Endothelial cell of umbilical vein (primary cell): ENCODE measurements at regions not wholly inside any gene's neighbourhood (a gene's known extent, or its start where the extent isn't known, plus 50 kb on each side); places are given as distances from the start of the nearest gene placed in this dataset.

Experiments
- BruUV-seq: library from RNA; stranded (reverse); fragments of 400-500 nt; replicated peaks from 2 replicates; lab custom pipeline; 2021; lab: Mats Ljungman, UMichigan
- CTCF ChIA-PET: fragments of 300-600, 350-600 bp; sonication (Branson Sonifier 250); formaldehyde crosslinking; loops from one replicate; lab custom pipeline; 2021; ENCODE audit warnings: antibody characterized with exemption, inconsistent platforms; lab: Charles Lee
- POLR2A ChIA-PET: fragments of 300-600, 350-600 bp; sonication (Branson Sonifier 250); formaldehyde crosslinking; loops from one replicate; lab custom pipeline; 2021; ENCODE audit warnings: antibody characterized with exemption, inconsistent platforms; lab: Charles Lee
- DNase-seq: peaks from one replicate; pipeline ENCODE4 v3.0.0-alpha.2; 2011; ENCODE audit warnings: low read depth, low spot score
- FAIRE-seq: peaks from 2 replicates; lab custom pipeline; 2011; peaks lifted over from hg19 to GRCh38; lab: Jason Lieb, UNC
- H2AFZ ChIP-seq: 2 replicates; pipeline ENCODE4 v1.6.0; 2012; ENCODE audit warnings: low read depth, low read length, control low read depth, inconsistent platforms
- H3K27ac ChIP-seq: 2 replicates; pipeline ENCODE4 v1.5.1; 2011; ENCODE audit warnings: low read depth, mild to moderate bottlenecking, control low read depth, low read length, moderate library complexity; ENCODE audit not compliant: insufficient read depth
- H3K27me3 ChIP-seq, 2 experiments: 2 replicates each; pipeline versions ENCODE4 v1.6.0 to v1.6.1; 2011; ENCODE audit warnings: low read length in 2 of 2, mixed read lengths in 1 of 2; ENCODE audit not compliant: control insufficient read depth in 2 of 2, insufficient read depth in 2 of 2
- H3K36me3 ChIP-seq, 2 experiments: 2 replicates in 1 of 2; 3 replicates in 1 of 2; pipeline ENCODE4 v1.5.1; 2011; ENCODE audit warnings: low read length in 2 of 2, mild to moderate bottlenecking in 1 of 2, moderate library complexity in 1 of 2; ENCODE audit not compliant: control insufficient read depth in 2 of 2, insufficient read depth in 2 of 2; ENCODE audit errors: extremely low read depth in 1 of 2
- H3K4me1 ChIP-seq: 3 replicates; pipeline ENCODE4 v1.5.1; 2011; ENCODE audit warnings: mild to moderate bottlenecking, low read length; ENCODE audit not compliant: control insufficient read depth, insufficient read depth; ENCODE audit errors: extremely low read depth
- H3K4me2 ChIP-seq: 2 replicates; pipeline ENCODE4 v1.6.1; 2011; ENCODE audit warnings: low read length, control low read depth, mixed read lengths; ENCODE audit not compliant: insufficient read depth
- H3K4me3 ChIP-seq, 3 experiments: fragments of 200-600 bp in 1 of 3; sonication (generic), shearing (Covaris generic) in 1 of 3; replicated peaks in 1 of 3; 2 replicates each; pipeline ENCODE4 v1.5.1; 2011 to 2016; ENCODE audit warnings: control low read depth in 3 of 3, low read length in 3 of 3, mild to moderate bottlenecking in 2 of 3, inconsistent platforms in 1 of 3, low read depth in 1 of 3, moderate library complexity in 1 of 3; ENCODE audit not compliant: insufficient read depth in 1 of 3
- H3K79me2 ChIP-seq: 2 replicates; pipeline ENCODE4 v1.6.0; 2012; ENCODE audit warnings: low read length, inconsistent platforms; ENCODE audit not compliant: control insufficient read depth, insufficient read depth
- H3K9ac ChIP-seq: replicated peaks from 2 replicates; pipeline ENCODE3; 2011; ENCODE audit warnings: low read length, control low read depth; ENCODE audit not compliant: insufficient read depth; ENCODE audit errors: extremely low read depth
- H3K9me1 ChIP-seq: replicated peaks from 3 replicates; pipeline ENCODE4 v1.6.0; 2011; ENCODE audit warnings: mild to moderate bottlenecking, low read length; ENCODE audit not compliant: control insufficient read depth, insufficient read depth; ENCODE audit errors: extremely low read depth
- H3K9me3 ChIP-seq: replicated peaks from 2 replicates; pipeline ENCODE4 v1.5.1; 2012; ENCODE audit warnings: low read length, inconsistent platforms; ENCODE audit not compliant: control insufficient read depth, insufficient read depth
- H4K20me1 ChIP-seq: replicated peaks from 2 replicates; pipeline ENCODE3; 2011; ENCODE audit warnings: mild to moderate bottlenecking, low read length; ENCODE audit not compliant: control insufficient read depth, insufficient read depth; ENCODE audit errors: extremely low read depth
- EZH2 ChIP-seq: IDR thresholded peaks from 2 replicates; pipeline ENCODE4 v1.6.1; 2012; ENCODE audit warnings: borderline replicate concordance, low read depth, mild to moderate bottlenecking, moderate library complexity, low read length, inconsistent platforms; ENCODE audit not compliant: severe bottlenecking
- FOS ChIP-seq: IDR thresholded peaks from 2 replicates; pipeline ENCODE4 v1.6.1; 2011; ENCODE audit warnings: mild to moderate bottlenecking, low read length, moderate library complexity, borderline replicate concordance; ENCODE audit not compliant: insufficient read depth
- GATA2 ChIP-seq: IDR thresholded peaks from 2 replicates; pipeline ENCODE4 v1.7.0; 2011; ENCODE audit warnings: low read depth, mild to moderate bottlenecking, moderate library complexity, mixed read lengths, low read length; ENCODE audit not compliant: insufficient read length, insufficient read depth
- JUN ChIP-seq: IDR thresholded peaks from 2 replicates; pipeline ENCODE4 v1.6.1; 2011; ENCODE audit warnings: borderline replicate concordance, low read depth; ENCODE audit not compliant: insufficient read length, insufficient read depth
- MYC ChIP-seq: IDR thresholded peaks from one replicate; pipeline ENCODE4 v1.6.1; 2011; ENCODE audit warnings: mild to moderate bottlenecking, low read depth, low read length
- POLR2A ChIP-seq: IDR thresholded peaks from 2 replicates; pipeline ENCODE4 v1.6.1; 2012; ENCODE audit warnings: low read depth, mild to moderate bottlenecking, control low read depth, low read length
- POLR2AphosphoS5 ChIP-seq: IDR thresholded peaks from 2 replicates; pipeline ENCODE4 v1.6.1; 2012; ENCODE audit warnings: low read depth, mild to moderate bottlenecking, control low read depth, low read length, moderate library complexity; ENCODE audit not compliant: insufficient read depth
- dilution Hi-C: fragments of 300-500 bp; cut with MboI; formaldehyde crosslinking; loops from one replicate; pipeline ENCODE4 v1.15.0; 2019; ENCODE audit warnings: low sequenced_read_pairs; ENCODE audit not compliant: extremely low pct_ligation_motif_present
- intact Hi-C: fragments of 100-400 bp; cut with micrococcal nuclease; formaldehyde crosslinking; loops from one replicate; pipeline ENCODE4 v1.10.0; 2022
- TF ChIP-seq, protein P1 (sequence below), 2 donors: IDR thresholded peaks; 1 replicate in 1 of 2; 2 replicates in 1 of 2; pipeline ENCODE4 v1.5.1; 2011; ENCODE audit warnings: low read length in 2 of 2, mild to moderate bottlenecking in 2 of 2, moderate library complexity in 2 of 2, control low read depth in 1 of 2, inconsistent platforms in 1 of 2, low read depth in 1 of 2; ENCODE audit not compliant: insufficient read depth in 1 of 2; ENCODE audit errors: extremely low read depth in 1 of 2
- TF ChIP-seq, protein P2 (sequence below): IDR thresholded peaks from 2 replicates; pipeline ENCODE4 v1.6.1; 2011; ENCODE audit not compliant: insufficient read depth, insufficient read length

DNA sequence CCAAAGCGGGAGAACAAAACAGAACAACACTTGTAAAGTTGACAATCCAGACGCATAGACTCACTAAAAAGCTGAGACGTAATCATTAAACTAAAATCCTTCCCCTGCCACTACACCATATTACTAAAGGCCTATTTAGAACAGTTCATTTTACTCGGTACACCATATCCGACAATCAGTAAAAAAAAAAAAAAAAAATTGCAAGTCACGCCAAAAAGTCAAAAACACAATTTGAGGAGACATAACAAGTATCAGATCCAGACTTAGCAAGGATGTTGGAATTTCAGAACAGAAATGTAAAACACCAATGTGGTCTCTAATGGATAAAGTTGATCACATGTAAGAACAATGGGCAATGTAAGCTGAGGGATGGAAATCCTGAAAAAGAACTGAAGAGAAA, 1899.4 kb downstream of the STIM2 start:
- Histone ChIP-seq H3K36me3 (no peaks in the 10 kb centered on the region), H3K27ac (no peak overlapping the region), H3K4me1 (no peaks in the 10 kb centered on the region), H3K27me3 (no peaks in the 10 kb centered on the region), H2AFZ (no peak overlapping the region), H3K9me3 (no peaks in the 10 kb centered on the region), H3K4me2 (no peak overlapping the region), H3K9me1 (no peaks in the 10 kb centered on the region), H4K20me1 (no peaks in the 10 kb centered on the region), H3K4me3 (no peak overlapping the region), H3K9ac (no peak overlapping the region), H3K79me2 (no peaks in the 10 kb centered on the region)
- TF ChIP-seq POLR2A, result no peak
- no peak for TF ChIP-seq MYC
- no peak for TF ChIP-seq EZH2
- no peak for TF ChIP-seq FOS
- TF ChIP-seq, protein P1, sequence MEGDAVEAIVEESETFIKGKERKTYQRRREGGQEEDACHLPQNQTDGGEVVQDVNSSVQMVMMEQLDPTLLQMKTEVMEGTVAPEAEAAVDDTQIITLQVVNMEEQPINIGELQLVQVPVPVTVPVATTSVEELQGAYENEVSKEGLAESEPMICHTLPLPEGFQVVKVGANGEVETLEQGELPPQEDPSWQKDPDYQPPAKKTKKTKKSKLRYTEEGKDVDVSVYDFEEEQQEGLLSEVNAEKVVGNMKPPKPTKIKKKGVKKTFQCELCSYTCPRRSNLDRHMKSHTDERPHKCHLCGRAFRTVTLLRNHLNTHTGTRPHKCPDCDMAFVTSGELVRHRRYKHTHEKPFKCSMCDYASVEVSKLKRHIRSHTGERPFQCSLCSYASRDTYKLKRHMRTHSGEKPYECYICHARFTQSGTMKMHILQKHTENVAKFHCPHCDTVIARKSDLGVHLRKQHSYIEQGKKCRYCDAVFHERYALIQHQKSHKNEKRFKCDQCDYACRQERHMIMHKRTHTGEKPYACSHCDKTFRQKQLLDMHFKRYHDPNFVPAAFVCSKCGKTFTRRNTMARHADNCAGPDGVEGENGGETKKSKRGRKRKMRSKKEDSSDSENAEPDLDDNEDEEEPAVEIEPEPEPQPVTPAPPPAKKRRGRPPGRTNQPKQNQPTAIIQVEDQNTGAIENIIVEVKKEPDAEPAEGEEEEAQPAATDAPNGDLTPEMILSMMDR (IDR thresholded peaks at IDR 0.05; ENCODE audit: extremely low read depth in 1 of 2, insufficient read depth in 1 of 2, low read depth in 1 of 2, low read length in 2 of 2), result no peak
- no peak for TF ChIP-seq GATA2
- TF ChIP-seq JUN, result no peak
- no peak for TF ChIP-seq POLR2AphosphoS5
- TF ChIP-seq, protein P2, sequence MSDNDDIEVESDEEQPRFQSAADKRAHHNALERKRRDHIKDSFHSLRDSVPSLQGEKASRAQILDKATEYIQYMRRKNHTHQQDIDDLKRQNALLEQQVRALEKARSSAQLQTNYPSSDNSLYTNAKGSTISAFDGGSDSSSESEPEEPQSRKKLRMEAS, result no peak
- DNase-seq (no peak), FAIRE-seq (no peak)
- ChIA-PET CTCF (no interaction called here), POLR2A (no interaction called here)
- intact Hi-C loops, result no loop called here
- BruUV-seq, result no TSS peak
- dilution Hi-C loops, result no loop called here
